ENCODE measurements at regions not wholly inside any gene's neighbourhood (a gene's known extent, or its start where the extent isn't known, plus 50 kb on each side); places are given as distances from the start of the nearest gene placed in this dataset.

- no peak for DNase-seq (ENCODE audit: low spot score)
- intact Hi-C loops (cut with micrococcal nuclease; ENCODE audit: unreplicated experiment): no loop called here
- Histone ChIP-seq H3K27me3 (replicated peaks; ENCODE audit: insufficient read depth, low read depth, low read length, poor library complexity) (no peaks in the 10 kb centered on the region), H3K27ac (ENCODE audit: low read depth, low read length, poor library complexity, severe bottlenecking) (no peak overlapping the region), H3K4me1 (ENCODE audit: insufficient read depth, low read length, poor library complexity, severe bottlenecking) (no peaks in the 10 kb centered on the region), H3K36me3 (ENCODE audit: insufficient read depth, low read length, poor library complexity, severe bottlenecking) (no peaks in the 10 kb centered on the region), H3K9me3 (ENCODE audit: low read depth, low read length, poor library complexity, severe bottlenecking) (no peaks in the 10 kb centered on the region), H3K4me3 (ENCODE audit: low read depth, low read length, poor library complexity, severe bottlenecking) (no peak overlapping the region)
- BruUV-seq (replicated peaks): no TSS peak
- CTCF ChIA-PET: no interaction called here
- no peak for TF ChIP-seq EZH2 (IDR thresholded peaks at IDR 0.05; ENCODE audit: borderline replicate concordance, low read depth, low read length, poor library complexity, severe bottlenecking)
- no peak for TF ChIP-seq CTCF (conservative IDR thresholded peaks at IDR 0.05; ENCODE audit: low read depth, low read length)
- POLR2A ChIA-PET (ENCODE audit: low non-redundant PET): no interaction called here
Measured at GRCh38 chr6:138586638-138587037, 87.3 kb upstream of the NHSL1 start.

GRCh38 chr6:138588805-138589434, 89.6 kb upstream of the NHSL1 start:
- peak; percentile 92 for TF ChIP-seq CTCF (conservative IDR thresholded peaks at IDR 0.05; ENCODE audit: low read depth, low read length)
- TF ChIP-seq EZH2 (IDR thresholded peaks at IDR 0.05; ENCODE audit: borderline replicate concordance, low read depth, low read length, poor library complexity, severe bottlenecking): no peak
- H3K27me3 ChIP-seq (replicated peaks; ENCODE audit: insufficient read depth, low read depth, low read length, poor library complexity): no peaks in the 10 kb centered on the region
- H3K27ac ChIP-seq (ENCODE audit: low read depth, low read length, poor library complexity, severe bottlenecking): no peak overlapping the region
- H3K4me1 ChIP-seq (ENCODE audit: insufficient read depth, low read length, poor library complexity, severe bottlenecking): peaks cover 14% of the 10 kb centered on the region
- no peak overlapping the region for H3K4me3 ChIP-seq (ENCODE audit: low read depth, low read length, poor library complexity, severe bottlenecking)
- BruUV-seq (replicated peaks): no TSS peak
- intact Hi-C loops (cut with micrococcal nuclease; ENCODE audit: unreplicated experiment): loop anchor here (1.0 kb wide), 2 partner anchors 160 to 177 kb away; no protein-coding TSS in a partner anchor
- no peaks in the 10 kb centered on the region for H3K36me3 ChIP-seq (ENCODE audit: insufficient read depth, low read length, poor library complexity, severe bottlenecking)
- CTCF ChIA-PET: interaction anchor here (1.0 kb wide), 1 partner anchor 59 kb away, joined by 3 read pairs; no protein-coding TSS in a partner anchor
- H3K9me3 ChIP-seq (ENCODE audit: low read depth, low read length, poor library complexity, severe bottlenecking): no peaks in the 10 kb centered on the region
- peak; percentile 89 for DNase-seq (ENCODE audit: low spot score)
- POLR2A ChIA-PET (ENCODE audit: low non-redundant PET): no interaction called here

- no peaks in the 10 kb centered on the region for H3K36me3 ChIP-seq (ENCODE audit: insufficient read depth, low read length, poor library complexity, severe bottlenecking)
- no peak overlapping the region for H3K4me3 ChIP-seq (ENCODE audit: low read depth, low read length, poor library complexity, severe bottlenecking)
- H3K9me3 ChIP-seq (ENCODE audit: low read depth, low read length, poor library complexity, severe bottlenecking): no peaks in the 10 kb centered on the region
- intact Hi-C loops (cut with micrococcal nuclease; ENCODE audit: unreplicated experiment): loop anchor here (5.0 kb wide), 1 partner anchor 776 kb away; no protein-coding TSS in a partner anchor
- no peak overlapping the region for H3K27ac ChIP-seq (ENCODE audit: low read depth, low read length, poor library complexity, severe bottlenecking)
- H3K27me3 ChIP-seq (replicated peaks; ENCODE audit: insufficient read depth, low read depth, low read length, poor library complexity): no peaks in the 10 kb centered on the region
- peak; percentile 82 for DNase-seq (ENCODE audit: low spot score)
- peaks cover 27% of the 10 kb centered on the region for H3K4me1 ChIP-seq (ENCODE audit: insufficient read depth, low read length, poor library complexity, severe bottlenecking)
- ChIA-PET CTCF (no interaction called here), POLR2A (ENCODE audit: low non-redundant PET) (no interaction called here)
- TF ChIP-seq CTCF (conservative IDR thresholded peaks at IDR 0.05; ENCODE audit: low read depth, low read length): peak; percentile 90
- no peak for TF ChIP-seq EZH2 (IDR thresholded peaks at IDR 0.05; ENCODE audit: borderline replicate concordance, low read depth, low read length, poor library complexity, severe bottlenecking)
- BruUV-seq (replicated peaks): no TSS peak
Measured at GRCh38 chr6:138590796-138591709, 91.8 kb upstream of the NHSL1 start.

Measured in A673 (cell line).